ENCODE measurements at regions not wholly inside any gene's neighbourhood (a gene's known extent, or its start where the extent isn't known, plus 50 kb on each side); places are given as distances from the start of the nearest gene placed in this dataset.

DNA sequence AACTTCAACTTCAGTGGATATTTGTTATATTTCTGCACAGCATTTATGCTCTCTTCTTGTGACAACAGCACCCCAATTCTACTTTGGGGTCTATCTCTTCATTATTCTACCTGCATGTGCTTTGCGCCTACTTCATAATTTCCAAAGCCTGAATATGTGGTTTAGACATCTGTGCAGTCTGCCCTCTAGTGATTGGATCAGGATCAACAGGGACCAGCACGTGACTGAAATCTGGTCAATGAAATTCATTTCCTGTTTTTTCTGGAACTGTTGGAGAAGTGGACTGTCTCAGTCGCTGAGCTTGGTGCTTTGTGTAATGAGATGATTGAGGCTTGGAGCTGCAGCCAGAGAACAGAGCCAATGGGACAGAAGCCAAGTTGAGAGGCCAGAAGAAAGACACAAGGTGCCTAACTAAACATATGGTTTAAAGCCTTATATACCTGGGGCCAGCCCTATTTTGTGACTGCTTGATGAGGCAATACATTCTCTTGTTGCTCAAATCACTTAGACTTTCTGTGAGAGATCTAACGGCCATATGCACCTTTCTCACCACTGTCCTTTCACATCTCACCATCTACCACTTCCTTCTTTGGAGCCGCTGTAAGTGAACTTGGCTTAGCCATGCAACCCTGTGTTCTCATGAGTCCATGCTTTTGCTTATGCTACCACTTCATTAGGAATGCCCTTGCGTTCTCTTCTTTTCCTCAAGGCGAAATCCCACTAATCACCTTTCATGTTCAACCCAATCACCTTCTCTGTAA, 68.8 kb upstream of the PPP2R2B start:
- TF ChIP-seq, protein P1, sequence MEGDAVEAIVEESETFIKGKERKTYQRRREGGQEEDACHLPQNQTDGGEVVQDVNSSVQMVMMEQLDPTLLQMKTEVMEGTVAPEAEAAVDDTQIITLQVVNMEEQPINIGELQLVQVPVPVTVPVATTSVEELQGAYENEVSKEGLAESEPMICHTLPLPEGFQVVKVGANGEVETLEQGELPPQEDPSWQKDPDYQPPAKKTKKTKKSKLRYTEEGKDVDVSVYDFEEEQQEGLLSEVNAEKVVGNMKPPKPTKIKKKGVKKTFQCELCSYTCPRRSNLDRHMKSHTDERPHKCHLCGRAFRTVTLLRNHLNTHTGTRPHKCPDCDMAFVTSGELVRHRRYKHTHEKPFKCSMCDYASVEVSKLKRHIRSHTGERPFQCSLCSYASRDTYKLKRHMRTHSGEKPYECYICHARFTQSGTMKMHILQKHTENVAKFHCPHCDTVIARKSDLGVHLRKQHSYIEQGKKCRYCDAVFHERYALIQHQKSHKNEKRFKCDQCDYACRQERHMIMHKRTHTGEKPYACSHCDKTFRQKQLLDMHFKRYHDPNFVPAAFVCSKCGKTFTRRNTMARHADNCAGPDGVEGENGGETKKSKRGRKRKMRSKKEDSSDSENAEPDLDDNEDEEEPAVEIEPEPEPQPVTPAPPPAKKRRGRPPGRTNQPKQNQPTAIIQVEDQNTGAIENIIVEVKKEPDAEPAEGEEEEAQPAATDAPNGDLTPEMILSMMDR (IDR thresholded peaks at IDR 0.05): no peak
- TF ChIP-seq POLR2A (IDR thresholded peaks at IDR 0.05) (no peak), POLR2AphosphoS5 (IDR thresholded peaks at IDR 0.05) (no peak)

All from stomach (tissue), 4 donors.